Naive thymus-derived CD4-positive, alpha-beta T cell (primary cell): ENCODE measurements at regions not wholly inside any gene's neighbourhood (a gene's known extent, or its start where the extent isn't known, plus 50 kb on each side); places are given as distances from the start of the nearest gene placed in this dataset.
"Not testable (repeated sequence)": the region's sequence is repeated elsewhere in the genome, so short reads cannot be mapped to it uniquely, and the experiment has no call there.

ENCODE experiments used
- ATAC-seq: fragments of 150-1000 bp; cut with Tn5 transposase; 2 replicates; pipeline ENCODE4 v1.10.0; 2021; ENCODE audit warnings: mild to moderate bottlenecking, moderate library complexity
- CTCF ChIA-PET: fragments of 350-600 bp; sonication (Branson Sonifier 250); formaldehyde crosslinking; loops from one replicate; lab custom pipeline; 2021; ENCODE audit warnings: antibody characterized with exemption; lab: Charles Lee
- POLR2A ChIA-PET: fragments of 350-600 bp; sonication (Branson Sonifier 250); formaldehyde crosslinking; loops from one replicate; lab custom pipeline; 2021; ENCODE audit warnings: antibody characterized with exemption, inconsistent platforms; lab: Charles Lee
- DNase-seq, 9 donors: peaks; one replicate each; pipeline versions ENCODE4 v3.0.0 to v3.0.0-alpha.2; 2020 to 2022; ENCODE audit warnings: mixed read lengths in 1 of 9
- H3K27ac ChIP-seq: one replicate; pipeline ENCODE4 v1.7.0; 2013; ENCODE audit warnings: mild to moderate bottlenecking, low read depth, low read length, moderate library complexity
- H3K27me3 ChIP-seq, 2 donors: one replicate each; pipeline ENCODE4 v1.7.0; 2013; ENCODE audit warnings: low read length in 2 of 2, mild to moderate bottlenecking in 2 of 2, moderate library complexity in 2 of 2; ENCODE audit not compliant: control insufficient read depth in 2 of 2, insufficient read depth in 2 of 2
- H3K36me3 ChIP-seq, 3 experiments: 1 replicate in 2 of 3; 2 replicates in 1 of 3; pipeline ENCODE4 v1.7.0; 2013; ENCODE audit warnings: low read length in 3 of 3, mild to moderate bottlenecking in 3 of 3, moderate library complexity in 1 of 3; ENCODE audit not compliant: insufficient read depth in 3 of 3, control insufficient read depth in 2 of 3
- H3K4me1 ChIP-seq, 2 donors: one replicate each; pipeline ENCODE4 v1.7.0; 2013; ENCODE audit warnings: low read length in 2 of 2, mild to moderate bottlenecking in 2 of 2, moderate library complexity in 1 of 2; ENCODE audit not compliant: control insufficient read depth in 2 of 2, insufficient read depth in 2 of 2
- H3K4me3 ChIP-seq: 2 replicates; pipeline ENCODE4 v1.7.0; 2013; ENCODE audit warnings: mild to moderate bottlenecking, low read length
- H3K9me3 ChIP-seq, 3 experiments: 1 replicate in 2 of 3; 2 replicates in 1 of 3; pipeline ENCODE4 v1.7.0; 2013; ENCODE audit warnings: low read length in 3 of 3; ENCODE audit not compliant: control insufficient read depth in 2 of 3
- H3K27ac Mint-ChIP-seq, 9 donors: one replicate each; pipeline ENCODE4 v1.8.0; 2020 to 2022; ENCODE audit warnings: mixed read lengths in 9 of 9, mild to moderate bottlenecking in 8 of 9, moderate library complexity in 5 of 9, inconsistent platforms in 2 of 9
- H3K27me3 Mint-ChIP-seq, 5 donors: one replicate each; pipeline ENCODE4 v1.8.0; 2021 to 2022; ENCODE audit warnings: mixed read lengths in 5 of 5, mild to moderate bottlenecking in 1 of 5
- H3K36me3 Mint-ChIP-seq, 5 donors: one replicate each; pipeline ENCODE4 v1.8.0; 2020 to 2022; ENCODE audit warnings: mixed read lengths in 5 of 5, mild to moderate bottlenecking in 3 of 5, inconsistent platforms in 1 of 5
- H3K4me1 Mint-ChIP-seq, 7 donors: one replicate each; pipeline ENCODE4 v1.8.0; 2020 to 2022; ENCODE audit warnings: mixed read lengths in 7 of 7, mild to moderate bottlenecking in 3 of 7, inconsistent platforms in 1 of 7
- H3K4me3 Mint-ChIP-seq, 10 donors: one replicate each; pipeline ENCODE4 v1.8.0; 2020 to 2022; ENCODE audit warnings: mild to moderate bottlenecking in 10 of 10, mixed read lengths in 10 of 10, moderate library complexity in 6 of 10, inconsistent platforms in 2 of 10
- H3K9me3 Mint-ChIP-seq, 11 donors: one replicate each; pipeline ENCODE4 v1.8.0; 2020 to 2022; ENCODE audit warnings: mixed read lengths in 11 of 11, mild to moderate bottlenecking in 4 of 11, inconsistent platforms in 1 of 11, moderate library complexity in 1 of 11
- intact Hi-C, 2 donors: fragments of 100-400 bp; cut with micrococcal nuclease; formaldehyde crosslinking; loops; one replicate each; pipeline ENCODE4 v1.15.1; 2023

GRCh38 chr9:94437128-94437527 is 108.7 kb upstream of the NUTM2F start:
- intact Hi-C loops, H3K4me1 ChIP-seq, ATAC-seq, H3K27me3 ChIP-seq, H3K4me3 ChIP-seq, H3K36me3 ChIP-seq, H3K4me3 Mint-ChIP-seq, H3K9me3 ChIP-seq, POLR2A ChIA-PET, H3K27ac ChIP-seq, H3K9me3 Mint-ChIP-seq, H3K4me1 Mint-ChIP-seq, DNase-seq, H3K27ac Mint-ChIP-seq, H3K27me3 Mint-ChIP-seq, CTCF ChIA-PET: not testable (repeated sequence)
- H3K36me3 Mint-ChIP-seq = peaks cover 0 to 37% (median 14%) of the 10 kb centered on the region in 5 donors

GRCh38 chr9:94438336-94438735 is 109.9 kb upstream of the NUTM2F start:
- H3K36me3 ChIP-seq, H3K4me3 ChIP-seq, H3K9me3 ChIP-seq, H3K4me1 ChIP-seq, ATAC-seq, H3K4me1 Mint-ChIP-seq, CTCF ChIA-PET, H3K9me3 Mint-ChIP-seq, intact Hi-C loops, H3K4me3 Mint-ChIP-seq, DNase-seq, H3K27ac ChIP-seq, H3K27me3 ChIP-seq, H3K27me3 Mint-ChIP-seq, POLR2A ChIA-PET: not testable (repeated sequence)
- H3K36me3 Mint-ChIP-seq = peaks cover 0 to 48% (median 17%) of the 10 kb centered on the region in 5 donors
- H3K27ac Mint-ChIP-seq = peak overlapping the region in 1 of 9 donors; percentile 37

GRCh38 chr9:94441146-94441545 is 112.7 kb upstream of the NUTM2F start:
- peaks cover under 1 to 48% (median 18%) of the 10 kb centered on the region in 5 donors for H3K36me3 Mint-ChIP-seq
- H3K4me3 Mint-ChIP-seq, POLR2A ChIA-PET, H3K9me3 Mint-ChIP-seq, H3K27me3 Mint-ChIP-seq, H3K27ac Mint-ChIP-seq, ATAC-seq, H3K4me3 ChIP-seq, H3K4me1 ChIP-seq, H3K27ac ChIP-seq, intact Hi-C loops, H3K9me3 ChIP-seq, DNase-seq, H3K4me1 Mint-ChIP-seq, CTCF ChIA-PET, H3K27me3 ChIP-seq: not testable (repeated sequence)
- H3K36me3 ChIP-seq = peaks cover 0 to 12% (median 8%) of the 10 kb centered on the region in 3 experiments

GRCh38 chr9:94441796-94442195 is 113.1 kb upstream of the PCAT7 start:
- H3K27ac Mint-ChIP-seq = no peak overlapping the region
- H3K27me3 Mint-ChIP-seq = no peaks in the 10 kb centered on the region
- Histone ChIP-seq H3K4me3 (no peak overlapping the region), H3K27me3 (no peaks in the 10 kb centered on the region), H3K9me3 (no peaks in the 10 kb centered on the region), H3K27ac (no peak overlapping the region), H3K4me1 (no peaks in the 10 kb centered on the region), H3K36me3 (peaks cover 0 to 12% (median 8%) of the 10 kb centered on the region in 3 experiments)
- ATAC-seq (no peak), DNase-seq (no peak)
- ChIA-PET CTCF (no interaction called here), POLR2A (no interaction called here)
- peaks cover 5 to 52% (median 24%) of the 10 kb centered on the region in 5 donors for H3K36me3 Mint-ChIP-seq
- peaks cover 0 to 6% (median 0%) of the 10 kb centered on the region in 7 donors for H3K4me1 Mint-ChIP-seq
- H3K9me3 Mint-ChIP-seq = no peaks in the 10 kb centered on the region
- no peak overlapping the region for H3K4me3 Mint-ChIP-seq
- intact Hi-C loops = no loop called here

GRCh38 chr9:94443032-94443722 is 111.7 kb upstream of the PCAT7 start:
- POLR2A ChIA-PET = no interaction called here
- H3K4me3 ChIP-seq = no peak overlapping the region

GRCh38 chr9:94445863-94446262 is 109.0 kb upstream of the PCAT7 start:
- Mint-ChIP-seq H3K4me1 (peaks cover 0 to 6% (median 0%) of the 10 kb centered on the region in 7 donors), H3K36me3 (peaks cover 5 to 65% (median 35%) of the 10 kb centered on the region in 5 donors), H3K4me3 (no peak overlapping the region), H3K9me3 (no peaks in the 10 kb centered on the region), H3K27me3 (no peaks in the 10 kb centered on the region), H3K27ac (no peak overlapping the region)
- no peak for DNase-seq
- H3K4me3 ChIP-seq = no peak overlapping the region
- H3K9me3 ChIP-seq = no peaks in the 10 kb centered on the region
- peaks cover 7 to 27% (median 12%) of the 10 kb centered on the region in 3 experiments for H3K36me3 ChIP-seq
- H3K27me3 ChIP-seq = no peaks in the 10 kb centered on the region
- CTCF ChIA-PET = no interaction called here
- no peak overlapping the region for H3K27ac ChIP-seq
- ATAC-seq = no peak
- H3K4me1 ChIP-seq = no peaks in the 10 kb centered on the region
- intact Hi-C loops = no loop called here
- POLR2A ChIA-PET = no interaction called here

More at GRCh38 chr9:94443032-94443722, 111.7 kb upstream of the PCAT7 start:
- no peak for ATAC-seq
- Mint-ChIP-seq H3K4me3 (no peak overlapping the region), H3K27ac (no peak overlapping the region), H3K9me3 (no peaks in the 10 kb centered on the region), H3K4me1 (peaks cover 0 to 6% (median 0%) of the 10 kb centered on the region in 7 donors), H3K27me3 (no peaks in the 10 kb centered on the region), H3K36me3 (peaks cover 5 to 58% (median 25%) of the 10 kb centered on the region in 5 donors)
- no peaks in the 10 kb centered on the region for H3K27me3 ChIP-seq
- DNase-seq = no peak
- no peaks in the 10 kb centered on the region for H3K4me1 ChIP-seq
- CTCF ChIA-PET = interaction anchor here (0.6 kb wide), 1 partner anchor 258 kb away, joined by 5 read pairs; no protein-coding TSS in a partner anchor
- peaks cover 1 to 12% (median 11%) of the 10 kb centered on the region in 3 experiments for H3K36me3 ChIP-seq
- H3K27ac ChIP-seq = no peak overlapping the region
- H3K9me3 ChIP-seq = no peaks in the 10 kb centered on the region
- intact Hi-C loops = no loop called here

- H3K4me1 ChIP-seq = no peaks in the 10 kb centered on the region
- intact Hi-C loops = no loop called here
Observed at GRCh38 chr9:94449486-94449885, 105.4 kb upstream of the PCAT7 start.

More at GRCh38 chr9:94449486-94449885, 105.4 kb upstream of the PCAT7 start:
- Histone ChIP-seq H3K9me3 (no peaks in the 10 kb centered on the region), H3K4me3 (no peak overlapping the region), H3K27me3 (no peaks in the 10 kb centered on the region), H3K36me3 (peaks cover 7 to 38% (median 12%) of the 10 kb centered on the region in 3 experiments), H3K27ac (no peak overlapping the region)
- H3K9me3 Mint-ChIP-seq = no peaks in the 10 kb centered on the region
- no peak overlapping the region for H3K27ac Mint-ChIP-seq
- no peak overlapping the region for H3K4me3 Mint-ChIP-seq
- H3K27me3 Mint-ChIP-seq = no peaks in the 10 kb centered on the region
- no peak for ATAC-seq
- POLR2A ChIA-PET = no interaction called here
- CTCF ChIA-PET = no interaction called here
- no peak for DNase-seq
- H3K36me3 Mint-ChIP-seq = peaks cover 5 to 62% (median 34%) of the 10 kb centered on the region in 5 donors
- H3K4me1 Mint-ChIP-seq = peaks cover 0 to 2% (median 0%) of the 10 kb centered on the region in 7 donors
